HG02870 (cell line): ENCODE measurements at regions not wholly inside any gene's neighbourhood (a gene's known extent, or its start where the extent isn't known, plus 50 kb on each side); places are given as distances from the start of the nearest gene placed in this dataset.

Experiments used
- ATAC-seq: cut with Tn5 transposase; IDR thresholded peaks from one replicate; pipeline ENCODE4 v1.9.1; 2021; ENCODE audit warnings: mild to moderate bottlenecking, moderate library complexity; ENCODE audit not compliant: unreplicated experiment

GRCh38 chr14:81668626-81669274 is 135.1 kb upstream of the SEL1L start:
- no peak for ATAC-seq

- ATAC-seq: no peak
These were observed 135.7 kb upstream of the SEL1L start for GRCh38 chr14:81669308-81669707.

GRCh38 chr14:81673930-81674329 is 140.3 kb upstream of the SEL1L start:
- no peak for ATAC-seq

- no peak for ATAC-seq
These were observed 142.7 kb upstream of the SEL1L start for GRCh38 chr14:81676395-81676794.

- ATAC-seq: no peak
These were observed 143.2 kb upstream of the SEL1L start for GRCh38 chr14:81676879-81677278.

GRCh38 chr14:81677736-81678135 is 144.1 kb upstream of the SEL1L start:
- ATAC-seq: no peak

GRCh38 chr14:81679226-81679625 is 145.6 kb upstream of the SEL1L start:
- no peak for ATAC-seq

GRCh38 chr14:81681541-81681940 is 147.9 kb upstream of the SEL1L start:
- ATAC-seq: no peak

GRCh38 chr14:81682134-81682533 is 148.5 kb upstream of the SEL1L start:
- ATAC-seq: no peak

GRCh38 chr14:81682701-81683100 is 149.0 kb upstream of the SEL1L start:
- ATAC-seq: no peak

GRCh38 chr14:81684696-81685095 is 151.0 kb upstream of the SEL1L start:
- no peak for ATAC-seq

- no peak for ATAC-seq
These were observed 152.9 kb upstream of the SEL1L start for GRCh38 chr14:81686512-81686911.

GRCh38 chr14:81691931-81692330 is 158.3 kb upstream of the SEL1L start:
- ATAC-seq: no peak

GRCh38 chr14:81694419-81694818 is 160.8 kb upstream of the SEL1L start:
- no peak for ATAC-seq

GRCh38 chr14:81709681-81710080 is 176.0 kb upstream of the SEL1L start:
- ATAC-seq: no peak

- peak; percentile 48 for ATAC-seq
These were observed 176.7 kb upstream of the SEL1L start for GRCh38 chr14:81710232-81710845.

- ATAC-seq: no peak
These were observed 182.1 kb upstream of the SEL1L start for GRCh38 chr14:81715731-81716130.

GRCh38 chr14:81716953-81717352 is 183.3 kb upstream of the SEL1L start:
- ATAC-seq: no peak

GRCh38 chr14:81723956-81724355 is 190.3 kb upstream of the SEL1L start:
- ATAC-seq: no peak

- no peak for ATAC-seq
These were observed 193.6 kb upstream of the SEL1L start for GRCh38 chr14:81727218-81727617.

- ATAC-seq: no peak
These were observed 194.8 kb upstream of the SEL1L start for GRCh38 chr14:81728447-81728846.

GRCh38 chr14:81729622-81730021 is 196.0 kb upstream of the SEL1L start:
- no peak for ATAC-seq

- no peak for ATAC-seq
These were observed 204.3 kb upstream of the SEL1L start for GRCh38 chr14:81737938-81738337.
